GM18499 (cell line): ENCODE measurements at regions not wholly inside any gene's neighbourhood (a gene's known extent, or its start where the extent isn't known, plus 50 kb on each side); places are given as distances from the start of the nearest gene placed in this dataset.
A peak's percentile ranks its signal among the peaks of the same experiment; 100 is the strongest.
"Not testable (repeated sequence)": the region's sequence is repeated elsewhere in the genome, so short reads cannot be mapped to it uniquely, and the experiment has no call there.

ENCODE experiments used
- ATAC-seq: cut with Tn5 transposase; IDR thresholded peaks from one replicate; pipeline ENCODE4 v1.9.1; 2021; ENCODE audit warnings: moderate number of reproducible peaks; ENCODE audit not compliant: insufficient read depth, unreplicated experiment

GRCh38 chr5:75856056-75856455 is 138.8 kb upstream of the POC5 start:
- ATAC-seq: no peak

GRCh38 chr5:75848077-75848476 is 130.8 kb upstream of the POC5 start:
- no peak for ATAC-seq

GRCh38 chr5:75847561-75848021 is 130.4 kb upstream of the POC5 start:
- peak; percentile 98 for ATAC-seq

GRCh38 chr5:75844301-75844700 is 127.1 kb upstream of the POC5 start:
- no peak for ATAC-seq

- no peak for ATAC-seq
Observed at GRCh38 chr5:75843319-75843718, 126.1 kb upstream of the POC5 start.

- no peak for ATAC-seq
Observed at GRCh38 chr5:75839547-75839946, 122.3 kb upstream of the POC5 start.

GRCh38 chr5:75837258-75837841 is 120.1 kb upstream of the POC5 start:
- ATAC-seq: no peak

GRCh38 chr5:75831561-75831960 is 114.3 kb upstream of the POC5 start:
- ATAC-seq: no peak

- ATAC-seq: no peak
Observed at GRCh38 chr5:75828029-75828428, 110.8 kb upstream of the POC5 start.

- peak; percentile 65 for ATAC-seq
Observed at GRCh38 chr5:75824323-75824722, 107.1 kb upstream of the POC5 start.

GRCh38 chr5:75823811-75824210 is 106.6 kb upstream of the POC5 start:
- ATAC-seq: no peak

- no peak for ATAC-seq
Observed at GRCh38 chr5:75818661-75819060, 101.4 kb upstream of the POC5 start.

- not testable (repeated sequence) for ATAC-seq
Observed at GRCh38 chr5:75799695-75800094, 82.5 kb upstream of the POC5 start.

GRCh38 chr5:75769338-75769737 is 52.1 kb upstream of the POC5 start:
- not testable (repeated sequence) for ATAC-seq
